ENCODE measurements at regions not wholly inside any gene's neighbourhood (a gene's known extent, or its start where the extent isn't known, plus 50 kb on each side); places are given as distances from the start of the nearest gene placed in this dataset.

- TF ChIP-seq CTCF (IDR thresholded peaks at IDR 0.05) (no peak), ZFX (IDR thresholded peaks at IDR 0.05; ENCODE audit: borderline replicate concordance) (no peak)
Observed at GRCh38 chr2:18325118-18325517, 235.3 kb downstream of the RDH14 start.
